HK-2 (cell line): ENCODE measurements at regions not wholly inside any gene's neighbourhood (a gene's known extent, or its start where the extent isn't known, plus 50 kb on each side); places are given as distances from the start of the nearest gene placed in this dataset.

Source experiments
- DNase-seq: peaks from one replicate; pipeline ENCODE4 v3.0.0-alpha.2; 2018; ENCODE audit not compliant: unreplicated experiment

- DNase-seq: no peak
Measured at GRCh38 chr7:38070718-38071117, 107.3 kb upstream of the STARD3NL start.

- DNase-seq: no peak
Measured at GRCh38 chr7:38086857-38087256, 91.2 kb upstream of the STARD3NL start.

- DNase-seq: no peak
Measured at GRCh38 chr7:38102507-38102906, 75.5 kb upstream of the STARD3NL start.

GRCh38 chr7:38105874-38106483 is 72.1 kb upstream of the STARD3NL start:
- no peak for DNase-seq

- DNase-seq: peak; percentile 49
Measured at GRCh38 chr7:38107486-38107893, 70.6 kb upstream of the STARD3NL start.

GRCh38 chr7:38112075-38112474 is 66.0 kb upstream of the STARD3NL start:
- DNase-seq: no peak

- DNase-seq: no peak
Measured at GRCh38 chr7:38120076-38120475, 58.0 kb upstream of the STARD3NL start.

- no peak for DNase-seq
Measured at GRCh38 chr7:38122501-38122900, 55.5 kb upstream of the STARD3NL start.

- DNase-seq: no peak
Measured at GRCh38 chr7:38123494-38123893, 54.6 kb upstream of the STARD3NL start.

- no peak for DNase-seq
Measured at GRCh38 chr7:38127216-38128207, 50.5 kb upstream of the STARD3NL start.
